HG02571 (cell line): ENCODE measurements at regions not wholly inside any gene's neighbourhood (a gene's known extent, or its start where the extent isn't known, plus 50 kb on each side); places are given as distances from the start of the nearest gene placed in this dataset.
"Not testable (repeated sequence)": the region's sequence is repeated elsewhere in the genome, so short reads cannot be mapped to it uniquely, and the experiment has no call there.

ENCODE experiments used
- ATAC-seq: cut with Tn5 transposase; IDR thresholded peaks from one replicate; pipeline ENCODE4 v1.9.1; 2021; ENCODE audit warnings: mild to moderate bottlenecking, moderate library complexity; ENCODE audit not compliant: unreplicated experiment

- no peak for ATAC-seq
Observed at GRCh38 chr2:41222593-41222992, 770.7 kb upstream of the SLC8A1 start.

DNA sequence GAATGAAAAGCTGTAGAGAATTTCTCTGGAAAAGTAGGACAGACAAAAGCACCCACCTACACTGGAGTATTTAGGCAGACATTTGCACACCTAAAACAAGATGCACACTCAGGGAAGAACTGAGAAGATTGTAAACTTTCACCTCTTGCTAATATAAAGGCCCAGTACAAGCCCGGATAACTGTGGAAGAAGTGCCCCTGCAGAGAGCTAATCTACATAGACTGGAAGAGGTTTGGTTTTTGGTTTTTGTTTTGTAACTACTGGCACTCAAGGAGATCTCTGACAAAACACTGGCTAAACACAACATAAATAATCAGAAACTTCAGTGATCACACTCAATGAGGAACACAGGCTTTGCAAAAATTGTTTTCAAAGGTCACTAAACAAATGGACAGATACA is 782.2 kb upstream of the SLC8A1 start:
- no peak for ATAC-seq

GRCh38 chr2:41241325-41242000 is 789.6 kb upstream of the SLC8A1 start:
- ATAC-seq, result no peak

- no peak for ATAC-seq
Observed at GRCh38 chr2:41242001-41242331, 790.1 kb upstream of the SLC8A1 start.

- ATAC-seq, result no peak
Observed at GRCh38 chr2:41267929-41268659, 779.7 kb upstream of the PKDCC start.

- ATAC-seq, result no peak
Observed at GRCh38 chr2:41283079-41283775, 764.6 kb upstream of the PKDCC start.

DNA sequence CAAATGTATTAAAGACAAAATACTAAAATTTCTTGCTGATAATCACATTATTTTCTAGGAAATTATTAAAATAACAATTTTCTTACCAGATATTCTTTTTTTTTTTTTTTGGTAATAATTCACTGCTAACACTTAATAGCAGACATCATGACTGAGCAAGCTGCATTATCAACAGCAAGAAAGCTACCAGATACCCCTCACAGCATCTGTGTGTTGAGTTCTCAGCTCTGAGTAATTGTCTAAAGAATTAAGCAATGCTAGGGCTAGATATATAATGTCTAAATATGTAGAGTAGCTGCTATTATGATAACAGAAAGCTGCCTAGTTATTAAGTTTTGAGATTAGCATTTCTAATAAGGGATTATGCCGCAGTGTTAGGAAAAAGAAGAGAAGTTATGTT is 754.3 kb upstream of the PKDCC start:
- no peak for ATAC-seq

DNA sequence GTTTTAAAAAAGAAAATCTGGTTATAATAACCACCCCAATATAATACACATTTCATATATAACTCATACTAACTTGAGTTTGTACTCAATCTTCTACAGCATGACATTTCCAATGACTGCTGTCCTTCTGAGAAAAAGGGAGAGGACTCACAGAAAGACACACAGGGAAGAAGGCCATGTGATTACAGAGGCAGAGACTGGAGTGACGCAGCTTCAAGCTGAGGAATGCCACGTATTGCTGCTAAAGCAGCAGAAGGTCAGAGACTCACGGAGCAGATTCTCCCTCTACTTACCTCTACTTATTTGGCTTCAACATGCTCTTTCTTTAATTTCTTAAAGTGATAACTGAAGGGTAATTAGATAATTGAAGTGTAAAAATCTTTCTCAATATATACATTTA is 753.5 kb upstream of the PKDCC start:
- ATAC-seq, result no peak

GRCh38 chr2:41313082-41313481 is 734.7 kb upstream of the PKDCC start:
- no peak for ATAC-seq

- ATAC-seq, result no peak
Observed at GRCh38 chr2:41314511-41315070, 733.2 kb upstream of the PKDCC start.

GRCh38 chr2:41319437-41319836 is 728.4 kb upstream of the PKDCC start:
- ATAC-seq, result no peak

GRCh38 chr2:41320491-41320890 is 727.3 kb upstream of the PKDCC start:
- no peak for ATAC-seq

GRCh38 chr2:41321351-41321750 is 726.5 kb upstream of the PKDCC start:
- ATAC-seq, result no peak

DNA sequence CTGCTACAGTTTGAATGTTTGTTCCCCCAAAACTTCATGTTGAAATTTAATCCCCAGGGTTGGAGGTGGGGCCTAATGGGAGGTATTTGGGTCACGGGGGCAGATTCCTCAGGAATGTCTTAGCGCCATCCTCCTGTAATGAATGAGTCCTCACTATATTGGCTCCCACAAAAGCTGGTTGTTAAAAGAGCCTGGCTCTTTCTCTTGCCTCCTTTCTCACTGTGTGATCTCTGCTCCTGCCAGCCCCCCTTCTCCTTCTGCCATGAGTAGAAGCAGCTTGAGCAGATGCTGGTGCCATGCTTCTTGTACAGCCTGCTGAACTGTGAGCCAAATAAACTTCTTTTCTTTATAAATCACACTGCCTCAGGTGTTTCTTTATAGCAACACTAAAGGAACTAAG is 721.0 kb upstream of the PKDCC start:
- ATAC-seq, result no peak

- no peak for ATAC-seq
Observed at GRCh38 chr2:41329040-41329439, 718.8 kb upstream of the PKDCC start.

DNA sequence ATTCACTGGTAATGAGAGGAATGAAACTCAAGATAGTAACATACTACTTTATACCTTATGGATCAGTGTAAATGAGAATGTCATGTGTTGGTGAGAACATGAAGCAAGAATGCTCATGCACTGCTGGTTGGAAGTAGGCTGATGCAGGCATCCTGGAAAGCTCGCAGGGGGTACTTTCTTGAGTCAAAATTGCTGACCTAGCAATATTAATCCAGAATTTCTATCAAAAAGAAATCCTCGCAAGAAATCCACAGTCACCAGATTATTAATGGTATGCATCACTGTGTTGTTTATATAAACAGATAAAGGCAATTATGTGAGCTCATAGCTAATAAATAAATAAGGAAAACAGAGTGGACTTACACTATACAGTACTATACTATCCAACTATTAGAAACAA is 713.7 kb upstream of the PKDCC start:
- ATAC-seq, result no peak

DNA sequence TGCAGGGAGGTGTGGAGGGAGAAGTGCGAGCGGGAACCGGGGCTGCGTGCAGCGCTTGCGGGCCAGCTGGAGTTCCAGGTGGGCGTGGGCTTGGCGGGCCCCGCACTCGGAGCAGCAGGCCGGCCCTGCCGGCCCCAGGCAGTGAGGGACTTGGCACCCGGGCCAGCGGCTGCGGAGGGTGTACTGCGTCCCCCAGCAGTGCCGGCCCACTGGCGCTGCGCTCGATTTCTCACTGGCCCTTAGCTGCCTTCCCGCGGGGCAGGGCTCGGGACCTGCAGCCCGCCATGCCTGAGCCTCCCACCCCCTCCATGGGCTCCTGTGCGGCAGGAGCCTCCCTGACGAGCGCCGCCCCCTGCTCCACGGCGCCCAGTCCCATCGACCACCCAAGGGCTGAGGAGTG is 712.2 kb upstream of the PKDCC start:
- not testable (repeated sequence) for ATAC-seq

DNA sequence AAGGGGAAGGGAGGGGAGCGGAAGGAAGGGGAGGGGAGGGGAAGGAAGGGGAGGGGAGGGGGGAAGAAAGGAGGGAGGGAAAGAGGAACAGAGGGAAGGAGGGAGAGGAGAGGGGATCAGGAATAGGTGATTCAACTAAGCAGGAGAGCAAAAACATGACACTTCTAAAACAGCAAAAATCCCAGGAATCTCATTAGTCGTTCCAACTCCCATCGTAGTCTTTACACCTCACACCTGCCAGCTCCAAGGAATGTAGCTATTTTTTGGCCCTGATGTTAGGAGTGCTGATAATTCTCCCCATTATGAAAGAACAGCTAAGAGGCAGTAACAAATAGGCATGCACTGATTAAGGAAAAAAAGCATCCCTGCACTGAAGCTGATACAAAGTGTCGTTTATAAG is 709.9 kb upstream of the PKDCC start:
- no peak for ATAC-seq

- no peak for ATAC-seq
Observed at GRCh38 chr2:41344529-41344928, 703.3 kb upstream of the PKDCC start.

DNA sequence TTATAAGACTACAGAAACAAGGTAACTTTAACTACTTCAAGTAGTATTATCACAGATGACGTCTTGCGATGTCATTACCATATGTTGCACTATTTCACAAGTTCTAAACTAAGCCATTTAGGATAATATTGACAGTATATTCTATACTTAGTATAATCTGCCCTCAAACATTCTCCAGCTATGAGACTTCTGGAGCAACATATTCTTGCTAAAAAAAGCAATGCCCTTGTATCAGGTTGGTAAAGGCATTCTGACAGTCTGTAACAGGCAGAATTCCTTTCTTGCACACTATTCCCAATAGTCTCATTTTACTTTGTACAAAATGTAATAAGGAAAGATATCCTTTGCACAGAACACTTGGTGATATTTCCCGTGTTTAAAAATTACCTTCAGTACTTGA is 694.8 kb upstream of the PKDCC start:
- ATAC-seq, result no peak

GRCh38 chr2:41355794-41356193 is 692.0 kb upstream of the PKDCC start:
- no peak for ATAC-seq

GRCh38 chr2:41364842-41365241 is 683.0 kb upstream of the PKDCC start:
- ATAC-seq, result no peak
